Brain microvascular endothelial cell (primary cell): ENCODE measurements at regions not wholly inside any gene's neighbourhood (a gene's known extent, or its start where the extent isn't known, plus 50 kb on each side); places are given as distances from the start of the nearest gene placed in this dataset.

Experiments used
- DNase-seq: peaks from one replicate; pipeline ENCODE4 v3.0.0-alpha.2; 2020
- H3K27ac ChIP-seq: fragments of 250-450 bp; sonication (Bioruptor Pico); 2 replicates; pipeline ENCODE4 v1.5.1; 2020; ENCODE audit warnings: mild to moderate bottlenecking, moderate library complexity
- H3K27me3 ChIP-seq: fragments of 250-450 bp; sonication (Bioruptor Pico); replicated peaks from 2 replicates; pipeline ENCODE4 v1.5.1; 2020; ENCODE audit warnings: mild to moderate bottlenecking
- H3K36me3 ChIP-seq: fragments of 250-450 bp; sonication (Bioruptor Pico); replicated peaks from 2 replicates; pipeline ENCODE4 v1.5.1; 2020; ENCODE audit warnings: mild to moderate bottlenecking
- H3K4me3 ChIP-seq: 2 replicates; pipeline ENCODE4 v1.5.1; 2011; ENCODE audit warnings: low read depth, mild to moderate bottlenecking, control low read depth, low read length, moderate library complexity
- in situ Hi-C: cut with HindIII; loops from 2 replicates; pipeline ENCODE4 v1.10.0; 2017; ENCODE audit warnings: low sequenced_read_pairs, low pct_ligation_motif_present
- TF ChIP-seq, protein P1 (sequence below): IDR thresholded peaks from 2 replicates; pipeline ENCODE4 v1.5.1; 2011; ENCODE audit warnings: low read depth, mild to moderate bottlenecking, moderate library complexity, low read length, control low read depth, inconsistent platforms; ENCODE audit errors: missing control alignments

DNA sequence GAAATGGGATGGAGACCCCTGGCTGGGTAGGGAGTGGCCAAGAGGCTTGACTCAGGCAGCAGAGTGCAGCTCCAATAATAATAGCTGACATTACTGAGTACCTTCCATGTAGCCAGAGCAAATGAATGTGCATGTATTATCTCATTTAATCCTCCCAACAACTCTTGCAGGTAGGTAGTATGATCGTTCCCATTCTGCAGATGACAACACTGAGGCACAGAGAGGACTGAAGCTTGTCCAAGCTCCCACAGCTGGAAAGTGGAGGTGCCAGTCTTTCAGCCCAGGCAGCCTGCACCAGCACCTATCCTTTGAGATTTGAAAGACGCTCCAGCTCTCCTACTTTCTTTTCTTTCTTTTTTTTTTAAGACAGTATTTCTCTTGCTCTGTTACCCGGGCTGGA, 87.6 kb downstream of the PCDH1 start:
- Histone ChIP-seq H3K4me3 (no peak overlapping the region), H3K27me3 (peaks cover 7% of the 10 kb centered on the region), H3K27ac (no peak overlapping the region), H3K36me3 (no peaks in the 10 kb centered on the region)
- no peak for DNase-seq
- TF ChIP-seq, protein P1, sequence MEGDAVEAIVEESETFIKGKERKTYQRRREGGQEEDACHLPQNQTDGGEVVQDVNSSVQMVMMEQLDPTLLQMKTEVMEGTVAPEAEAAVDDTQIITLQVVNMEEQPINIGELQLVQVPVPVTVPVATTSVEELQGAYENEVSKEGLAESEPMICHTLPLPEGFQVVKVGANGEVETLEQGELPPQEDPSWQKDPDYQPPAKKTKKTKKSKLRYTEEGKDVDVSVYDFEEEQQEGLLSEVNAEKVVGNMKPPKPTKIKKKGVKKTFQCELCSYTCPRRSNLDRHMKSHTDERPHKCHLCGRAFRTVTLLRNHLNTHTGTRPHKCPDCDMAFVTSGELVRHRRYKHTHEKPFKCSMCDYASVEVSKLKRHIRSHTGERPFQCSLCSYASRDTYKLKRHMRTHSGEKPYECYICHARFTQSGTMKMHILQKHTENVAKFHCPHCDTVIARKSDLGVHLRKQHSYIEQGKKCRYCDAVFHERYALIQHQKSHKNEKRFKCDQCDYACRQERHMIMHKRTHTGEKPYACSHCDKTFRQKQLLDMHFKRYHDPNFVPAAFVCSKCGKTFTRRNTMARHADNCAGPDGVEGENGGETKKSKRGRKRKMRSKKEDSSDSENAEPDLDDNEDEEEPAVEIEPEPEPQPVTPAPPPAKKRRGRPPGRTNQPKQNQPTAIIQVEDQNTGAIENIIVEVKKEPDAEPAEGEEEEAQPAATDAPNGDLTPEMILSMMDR = no peak
- in situ Hi-C loops = no loop called here

DNA sequence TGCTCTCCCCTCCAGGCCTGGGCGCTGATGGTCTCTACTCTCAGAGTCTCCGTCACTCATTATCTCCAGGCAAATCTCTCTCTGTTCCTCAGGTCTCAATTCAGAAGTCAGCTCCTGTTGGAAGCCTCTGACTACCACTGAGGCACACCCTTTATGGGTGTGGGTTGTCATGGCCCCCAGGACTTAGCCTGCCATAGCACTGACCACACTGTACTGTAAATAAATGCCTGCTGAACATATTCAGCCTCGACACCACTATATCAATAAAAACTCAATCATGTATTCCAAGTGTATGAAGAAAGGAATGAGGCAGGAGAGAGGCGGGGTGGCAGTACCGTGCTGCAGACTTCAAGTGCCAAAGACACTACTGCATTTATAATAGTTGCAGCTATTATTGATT, 88.9 kb downstream of the PCDH1 start:
- Histone ChIP-seq H3K27ac (no peak overlapping the region), H3K4me3 (no peak overlapping the region), H3K36me3 (no peaks in the 10 kb centered on the region), H3K27me3 (peaks cover 7% of the 10 kb centered on the region)
- TF ChIP-seq, protein P1 = no peak
- DNase-seq = no peak
- in situ Hi-C loops = no loop called here

DNA sequence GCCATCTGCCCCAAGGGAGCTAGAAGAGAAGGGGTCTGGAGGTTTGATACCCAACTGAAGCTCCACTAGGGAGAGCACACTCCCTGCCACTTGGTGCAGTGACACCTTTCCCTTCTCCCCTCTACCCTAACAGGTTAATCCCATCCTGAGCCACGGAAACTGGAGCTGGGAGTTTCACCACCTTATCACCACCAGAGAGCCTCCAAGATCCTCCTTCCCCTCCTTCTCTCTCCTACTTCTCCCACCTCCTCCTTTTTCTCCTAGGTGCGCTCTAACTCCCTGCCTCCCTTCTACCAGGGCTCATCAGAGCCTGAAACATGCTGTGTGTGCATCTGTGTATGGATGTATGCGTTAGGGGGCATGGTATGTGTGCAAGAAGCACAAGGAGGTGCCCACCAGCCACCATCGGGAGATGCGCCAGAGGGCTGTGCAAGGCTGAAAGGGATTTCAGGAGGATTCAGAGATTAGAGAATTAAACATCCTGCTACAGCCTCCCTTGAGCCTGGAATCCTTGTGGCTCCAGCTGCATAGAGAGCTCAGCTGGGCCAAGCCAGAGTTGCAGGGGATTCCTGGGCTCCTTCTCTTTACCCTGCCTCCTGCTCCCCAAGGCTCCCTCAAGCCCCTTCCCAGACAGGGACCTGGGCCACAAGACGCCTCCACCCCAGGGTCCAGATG, 89.8 kb downstream of the PCDH1 start:
- H3K27ac ChIP-seq = no peak overlapping the region
- peaks cover 7% of the 10 kb centered on the region for H3K27me3 ChIP-seq
- in situ Hi-C loops = no loop called here
- H3K4me3 ChIP-seq = no peak overlapping the region
- DNase-seq = no peak
- TF ChIP-seq, protein P1 = no peak
- no peaks in the 10 kb centered on the region for H3K36me3 ChIP-seq

DNA sequence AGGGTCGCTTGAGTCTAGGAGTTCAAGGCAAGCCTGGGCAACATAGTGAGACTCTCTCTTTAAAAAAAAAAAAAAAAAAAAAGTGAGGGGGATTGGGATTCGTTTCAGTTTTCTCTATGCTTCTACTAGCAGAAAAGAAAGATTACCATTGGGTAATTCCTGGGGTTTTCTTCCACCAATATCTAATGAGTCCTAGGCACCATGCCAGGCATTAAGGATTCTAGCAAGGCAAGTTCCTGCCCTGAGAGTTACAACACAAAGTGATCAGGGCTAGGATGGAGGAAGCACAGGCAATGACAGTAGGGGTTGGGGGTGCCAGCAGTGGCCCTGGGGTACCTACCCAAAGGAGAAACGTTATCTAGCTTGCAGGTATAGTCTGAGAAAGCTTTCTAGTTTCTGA, 90.8 kb downstream of the PCDH1 start:
- no peaks in the 10 kb centered on the region for H3K36me3 ChIP-seq
- in situ Hi-C loops = no loop called here
- DNase-seq = no peak
- TF ChIP-seq, protein P1 = no peak
- H3K27me3 ChIP-seq = peaks cover 7% of the 10 kb centered on the region
- no peak overlapping the region for H3K27ac ChIP-seq
- H3K4me3 ChIP-seq = no peak overlapping the region

DNA sequence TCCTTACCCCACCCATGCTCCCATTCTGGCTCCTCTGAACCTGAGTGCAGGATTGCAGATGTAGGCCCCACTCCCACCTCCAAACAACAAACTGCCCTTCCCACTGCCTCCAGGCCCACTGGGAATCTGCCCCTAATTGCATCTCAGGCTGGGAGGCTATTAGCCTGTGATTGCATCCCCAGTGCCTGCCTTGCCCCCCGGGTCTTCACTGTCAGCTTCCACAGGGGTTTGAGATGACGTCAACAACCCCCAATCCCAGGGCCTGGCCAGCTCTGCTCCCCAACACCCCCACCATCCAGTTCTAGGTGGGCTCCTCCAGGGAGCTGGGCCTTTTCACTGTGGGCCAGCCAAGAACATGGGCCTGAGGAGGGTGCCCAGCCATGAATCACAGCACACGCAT, 91.5 kb downstream of the PCDH1 start:
- TF ChIP-seq, protein P1 = no peak
- Histone ChIP-seq H3K27me3 (peaks cover 8% of the 10 kb centered on the region), H3K36me3 (no peaks in the 10 kb centered on the region), H3K4me3 (no peak overlapping the region), H3K27ac (no peak overlapping the region)
- DNase-seq = no peak
- in situ Hi-C loops = no loop called here

DNA sequence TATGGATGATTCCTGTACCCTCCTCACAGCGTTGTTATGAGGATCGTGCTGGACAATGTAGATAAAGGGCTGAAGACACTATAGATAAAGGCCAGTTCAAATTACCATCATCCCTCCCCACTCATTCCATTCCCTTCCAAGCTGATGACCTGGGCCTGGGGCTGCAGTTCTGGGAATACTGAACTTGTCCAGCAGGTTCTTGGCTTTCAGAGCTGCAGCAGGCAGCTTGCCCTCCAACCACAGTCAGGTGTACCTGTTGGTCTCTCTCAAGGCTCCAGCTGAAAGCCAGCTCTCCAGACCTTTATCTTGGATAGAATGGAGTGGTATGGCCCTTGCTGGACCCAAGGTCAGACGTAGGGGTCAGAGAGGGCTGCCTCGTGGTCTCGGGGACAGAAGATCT, 92.5 kb downstream of the PCDH1 start:
- TF ChIP-seq, protein P1 = no peak
- no peak overlapping the region for H3K4me3 ChIP-seq
- H3K36me3 ChIP-seq = no peaks in the 10 kb centered on the region
- in situ Hi-C loops = no loop called here
- H3K27me3 ChIP-seq = peaks cover 9% of the 10 kb centered on the region
- no peak for DNase-seq
- H3K27ac ChIP-seq = no peak overlapping the region
